ENCODE measurements at regions not wholly inside any gene's neighbourhood (a gene's known extent, or its start where the extent isn't known, plus 50 kb on each side); places are given as distances from the start of the nearest gene placed in this dataset.

- Histone ChIP-seq H3K9ac (ENCODE audit: extremely low read depth, low read length, poor library complexity, severe bottlenecking) (no peak overlapping the region), H3K9me3 (ENCODE audit: control insufficient read depth, low read length) (no peaks in the 10 kb centered on the region), H3K36me3 (ENCODE audit: control insufficient read depth, insufficient read depth, low read length) (no peaks in the 10 kb centered on the region), H3K4me3 (ENCODE audit: low read length) (no peak overlapping the region), H3K4me1 (ENCODE audit: control insufficient read depth, insufficient read depth, low read length) (no peaks in the 10 kb centered on the region), H3K27me3 (ENCODE audit: control insufficient read depth, insufficient read depth, low read length, poor library complexity, severe bottlenecking) (no peaks in the 10 kb centered on the region), H3K27ac (ENCODE audit: low read depth, low read length) (no peak overlapping the region)
- H3K27ac Mint-ChIP-seq = no peak overlapping the region
- no peak overlapping the region for H3K4me3 Mint-ChIP-seq
- H3K9me3 Mint-ChIP-seq = no peaks in the 10 kb centered on the region
- DNase-seq = no peak
- no peaks in the 10 kb centered on the region for H3K36me3 Mint-ChIP-seq (ENCODE audit: low read depth)
- 61 to 81% methylated on average over 3 to 5 of the region's 5 CpGs for WGBS, 2 experiments (ENCODE audit: insufficient coverage in 1 of 2, insufficient read length in 1 of 2)
- TF ChIP-seq CTCF (conservative IDR thresholded peaks at IDR 0.05) = no peak
- no peaks in the 10 kb centered on the region for H3K27me3 Mint-ChIP-seq (ENCODE audit: insufficient read depth)
- H3K4me1 Mint-ChIP-seq = peaks cover 5% of the 10 kb centered on the region
These were observed 160.3 kb downstream of the NUP210 start for GRCh38 chr3:13259831-13260230.

- Mint-ChIP-seq H3K4me1 (peaks cover 5% of the 10 kb centered on the region), H3K4me3 (no peak overlapping the region), H3K27me3 (ENCODE audit: insufficient read depth) (no peaks in the 10 kb centered on the region), H3K27ac (no peak overlapping the region), H3K9me3 (no peaks in the 10 kb centered on the region), H3K36me3 (ENCODE audit: low read depth) (no peaks in the 10 kb centered on the region)
- no peak overlapping the region for H3K4me3 ChIP-seq (ENCODE audit: low read length)
- no peak for TF ChIP-seq CTCF (conservative IDR thresholded peaks at IDR 0.05)
- no peak overlapping the region for H3K9ac ChIP-seq (ENCODE audit: extremely low read depth, low read length, poor library complexity, severe bottlenecking)
- no peaks in the 10 kb centered on the region for H3K36me3 ChIP-seq (ENCODE audit: control insufficient read depth, insufficient read depth, low read length)
- DNase-seq = no peak
- H3K9me3 ChIP-seq (ENCODE audit: control insufficient read depth, low read length) = no peaks in the 10 kb centered on the region
- H3K27me3 ChIP-seq (ENCODE audit: control insufficient read depth, insufficient read depth, low read length, poor library complexity, severe bottlenecking) = no peaks in the 10 kb centered on the region
- 92 to 94% methylated on average over 6 to 9 of the region's 9 CpGs for WGBS, 2 experiments (ENCODE audit: insufficient coverage in 1 of 2, insufficient read length in 1 of 2)
- H3K4me1 ChIP-seq (ENCODE audit: control insufficient read depth, insufficient read depth, low read length) = no peaks in the 10 kb centered on the region
- no peak overlapping the region for H3K27ac ChIP-seq (ENCODE audit: low read depth, low read length)
These were observed 161.1 kb downstream of the NUP210 start for GRCh38 chr3:13258986-13259514.

GRCh38 chr3:13258280-13258679 is 161.8 kb downstream of the NUP210 start:
- no peak overlapping the region for H3K4me3 ChIP-seq (ENCODE audit: low read length)
- DNase-seq = no peak
- Mint-ChIP-seq H3K27me3 (ENCODE audit: insufficient read depth) (no peaks in the 10 kb centered on the region), H3K4me3 (no peak overlapping the region), H3K4me1 (peaks cover 5% of the 10 kb centered on the region), H3K27ac (no peak overlapping the region), H3K36me3 (ENCODE audit: low read depth) (no peaks in the 10 kb centered on the region), H3K9me3 (no peaks in the 10 kb centered on the region)
- no peaks in the 10 kb centered on the region for H3K9me3 ChIP-seq (ENCODE audit: control insufficient read depth, low read length)
- WGBS, 2 experiments (ENCODE audit: insufficient coverage in 1 of 2, insufficient read length in 1 of 2) = 88 to 92% methylated on average over 4 of the region's 4 CpGs
- H3K36me3 ChIP-seq (ENCODE audit: control insufficient read depth, insufficient read depth, low read length) = no peaks in the 10 kb centered on the region
- H3K9ac ChIP-seq (ENCODE audit: extremely low read depth, low read length, poor library complexity, severe bottlenecking) = no peak overlapping the region
- no peak overlapping the region for H3K27ac ChIP-seq (ENCODE audit: low read depth, low read length)
- H3K27me3 ChIP-seq (ENCODE audit: control insufficient read depth, insufficient read depth, low read length, poor library complexity, severe bottlenecking) = no peaks in the 10 kb centered on the region
- no peaks in the 10 kb centered on the region for H3K4me1 ChIP-seq (ENCODE audit: control insufficient read depth, insufficient read depth, low read length)
- no peak for TF ChIP-seq CTCF (conservative IDR thresholded peaks at IDR 0.05)

Data from endodermal cell (in vitro differentiated cells).